ENCODE measurements at regions not wholly inside any gene's neighbourhood (a gene's known extent, or its start where the extent isn't known, plus 50 kb on each side); places are given as distances from the start of the nearest gene placed in this dataset.

DNA sequence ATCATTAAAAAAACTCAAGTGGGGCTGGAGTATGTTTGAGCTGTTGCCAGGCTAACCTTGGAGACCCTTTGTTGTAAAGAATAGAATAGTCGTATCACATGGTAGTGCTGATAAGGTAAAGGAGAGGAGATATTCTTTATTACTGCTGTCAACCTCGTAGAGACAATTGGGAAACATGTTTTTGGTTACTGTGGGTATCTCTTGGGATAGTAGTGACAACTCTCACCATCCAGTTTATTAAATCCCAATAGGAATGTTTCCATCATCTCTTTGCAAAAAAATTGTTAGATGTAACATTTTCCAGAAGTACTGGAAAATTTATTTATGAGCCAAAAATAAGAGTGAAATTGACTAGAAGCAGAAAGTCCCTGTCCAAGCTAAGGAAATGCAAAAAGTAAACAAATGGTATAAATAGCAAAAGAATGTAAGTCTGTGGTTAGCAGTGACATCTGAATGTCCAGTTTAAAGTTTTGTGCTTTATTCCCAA, 829.3 kb upstream of the CITED2 start:
- peak; percentile 45 for DNase-seq
- WGBS, 2 experiments (ENCODE audit: low coverage in 1 of 2, low lambda C conversion rate in 2 of 2, missing lambda C conversion rate in 2 of 2), result 23 to 24% methylated on average over 2 of the region's 2 CpGs
- Histone ChIP-seq H4K20me1 (ENCODE audit: insufficient read depth) (no peaks in the 10 kb centered on the region), H3K27ac (peak overlapping the region; percentile 35), H3K36me3 (ENCODE audit: low read depth) (no peaks in the 10 kb centered on the region), H3K9me2 (ENCODE audit: insufficient read depth) (no peaks in the 10 kb centered on the region), H3K4me3 (peak overlapping the region; percentile 24; the same call in 1 of the 2 replicates), H2AFZ (peak overlapping the region; percentile 27), H3K27me3 (replicated peaks; ENCODE audit: insufficient read depth) (no peaks in the 10 kb centered on the region), H3K4me1 (ENCODE audit: insufficient read depth) (peaks cover 32% of the 10 kb centered on the region), H3K79me2 (ENCODE audit: insufficient read depth) (no peaks in the 10 kb centered on the region), H3K9ac (peak overlapping the region; percentile 7; the same call in 1 of the 2 replicates), H3K9me3 (ENCODE audit: low read depth) (no peaks in the 10 kb centered on the region), H3F3A (ENCODE audit: insufficient read depth) (peaks cover 24% of the 10 kb centered on the region), H3K4me2 (ENCODE audit: unreplicated experiment) (peak overlapping the region; percentile 59)
- in situ Hi-C loops (cut with MboI), result no loop called here
- TF ChIP-seq EZH2 (IDR thresholded peaks at IDR 0.05; ENCODE audit: insufficient read depth, poor library complexity, severe bottlenecking) (no peak), EZH2phosphoT487 (IDR thresholded peaks at IDR 0.05; ENCODE audit: insufficient read depth, low read depth) (no peak)

DNA sequence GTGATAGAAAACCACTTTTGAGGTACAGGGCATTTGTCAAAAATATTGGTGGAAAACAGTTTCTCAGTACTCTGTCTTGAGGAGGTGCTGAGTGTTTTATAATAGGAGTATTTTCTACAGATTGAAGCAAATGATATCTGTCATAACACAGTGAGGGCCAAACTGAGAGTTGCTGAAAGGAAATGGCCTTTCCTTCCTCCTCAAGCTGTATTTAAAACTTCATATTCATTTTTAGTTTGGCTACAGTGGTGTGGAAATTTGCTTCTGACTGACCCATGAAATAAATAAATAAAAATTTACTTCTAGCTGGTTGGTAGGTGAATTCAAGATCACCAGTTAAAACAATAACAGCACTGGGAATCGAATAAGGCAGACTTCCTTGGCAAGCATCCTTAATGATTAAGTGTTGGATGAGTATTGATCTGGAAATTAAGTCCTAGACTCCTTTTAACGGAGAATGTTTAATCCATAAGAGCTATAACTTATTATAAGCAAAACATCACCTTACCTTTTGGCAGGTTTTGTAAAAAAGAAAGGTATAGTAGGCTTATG, 828.6 kb upstream of the CITED2 start:
- H3K27ac ChIP-seq, result peak overlapping the region; percentile 35
- in situ Hi-C loops (cut with MboI), result no loop called here
- peaks cover 24% of the 10 kb centered on the region for H3F3A ChIP-seq (ENCODE audit: insufficient read depth)

GRCh38 chr6:140201787-140202458, 827.5 kb upstream of the CITED2 start:
- Histone ChIP-seq H3F3A (ENCODE audit: insufficient read depth) (peaks cover 24% of the 10 kb centered on the region), H3K36me3 (ENCODE audit: low read depth) (no peaks in the 10 kb centered on the region), H3K9me3 (ENCODE audit: low read depth) (no peaks in the 10 kb centered on the region), H3K4me2 (ENCODE audit: unreplicated experiment) (no peak overlapping the region), H3K27ac (no peak overlapping the region), H4K20me1 (ENCODE audit: insufficient read depth) (no peaks in the 10 kb centered on the region), H3K4me3 (no peak overlapping the region), H3K4me1 (ENCODE audit: insufficient read depth) (peaks cover 32% of the 10 kb centered on the region), H3K79me2 (ENCODE audit: insufficient read depth) (no peaks in the 10 kb centered on the region), H3K27me3 (replicated peaks; ENCODE audit: insufficient read depth) (no peaks in the 10 kb centered on the region), H3K9me2 (ENCODE audit: insufficient read depth) (no peaks in the 10 kb centered on the region), H3K9ac (no peak overlapping the region), H2AFZ (peak overlapping the region; percentile 40; the same call in 1 of the 2 replicates)
- DNase-seq, result peak; percentile 10
- 32% methylated on average over 1 of the region's 1 CpG for WGBS, 2 experiments (ENCODE audit: low coverage in 1 of 2, low lambda C conversion rate in 2 of 2, missing lambda C conversion rate in 2 of 2)
- no peak for TF ChIP-seq EZH2phosphoT487 (IDR thresholded peaks at IDR 0.05; ENCODE audit: insufficient read depth, low read depth)
- no peak for TF ChIP-seq EZH2 (IDR thresholded peaks at IDR 0.05; ENCODE audit: insufficient read depth, poor library complexity, severe bottlenecking)
- in situ Hi-C loops (cut with MboI), result no loop called here

More for the DNA sequence above, 828.6 kb upstream of the CITED2 start:
- 77% methylated on average over 2 of the region's 2 CpGs for WGBS, 2 experiments (ENCODE audit: low coverage in 1 of 2, low lambda C conversion rate in 2 of 2, missing lambda C conversion rate in 2 of 2)
- H3K36me3 ChIP-seq (ENCODE audit: low read depth), result no peaks in the 10 kb centered on the region
- no peak overlapping the region for H3K9ac ChIP-seq
- no peak for TF ChIP-seq EZH2 (IDR thresholded peaks at IDR 0.05; ENCODE audit: insufficient read depth, poor library complexity, severe bottlenecking)
- no peak for TF ChIP-seq EZH2phosphoT487 (IDR thresholded peaks at IDR 0.05; ENCODE audit: insufficient read depth, low read depth)
- H3K4me2 ChIP-seq (ENCODE audit: unreplicated experiment), result peak overlapping the region; percentile 59
- no peaks in the 10 kb centered on the region for H3K9me3 ChIP-seq (ENCODE audit: low read depth)
- no peaks in the 10 kb centered on the region for H3K79me2 ChIP-seq (ENCODE audit: insufficient read depth)
- H3K4me1 ChIP-seq (ENCODE audit: insufficient read depth), result peaks cover 32% of the 10 kb centered on the region
- no peak overlapping the region for H3K4me3 ChIP-seq
- H3K27me3 ChIP-seq (replicated peaks; ENCODE audit: insufficient read depth), result no peaks in the 10 kb centered on the region
- H4K20me1 ChIP-seq (ENCODE audit: insufficient read depth), result no peaks in the 10 kb centered on the region
- DNase-seq, result no peak
- H3K9me2 ChIP-seq (ENCODE audit: insufficient read depth), result no peaks in the 10 kb centered on the region
- H2AFZ ChIP-seq, result peak overlapping the region; percentile 27

GRCh38 chr6:140193269-140193668, 818.8 kb upstream of the CITED2 start:
- H3K4me1 ChIP-seq (ENCODE audit: insufficient read depth), result no peaks in the 10 kb centered on the region
- H3K9me2 ChIP-seq (ENCODE audit: insufficient read depth), result no peaks in the 10 kb centered on the region
- no peak overlapping the region for H2AFZ ChIP-seq
- in situ Hi-C loops (cut with MboI), result no loop called here
- no peaks in the 10 kb centered on the region for H3K36me3 ChIP-seq (ENCODE audit: low read depth)
- H3K9ac ChIP-seq, result no peak overlapping the region
- H3K9me3 ChIP-seq (ENCODE audit: low read depth), result peaks cover 6% of the 10 kb centered on the region
- no peaks in the 10 kb centered on the region for H3K79me2 ChIP-seq (ENCODE audit: insufficient read depth)
- DNase-seq, result no peak
- no peak overlapping the region for H3K27ac ChIP-seq
- H3F3A ChIP-seq (ENCODE audit: insufficient read depth), result no peaks in the 10 kb centered on the region
- no peak overlapping the region for H3K4me2 ChIP-seq (ENCODE audit: unreplicated experiment)
- WGBS, 2 experiments (ENCODE audit: low coverage in 1 of 2, low lambda C conversion rate in 2 of 2, missing lambda C conversion rate in 2 of 2), result 85 to 88% methylated on average over 2 of the region's 2 CpGs
- H3K4me3 ChIP-seq, result no peak overlapping the region
- TF ChIP-seq EZH2phosphoT487 (IDR thresholded peaks at IDR 0.05; ENCODE audit: insufficient read depth, low read depth) (no peak), EZH2 (IDR thresholded peaks at IDR 0.05; ENCODE audit: insufficient read depth, poor library complexity, severe bottlenecking) (no peak)
- no peaks in the 10 kb centered on the region for H3K27me3 ChIP-seq (replicated peaks; ENCODE audit: insufficient read depth)
- no peaks in the 10 kb centered on the region for H4K20me1 ChIP-seq (ENCODE audit: insufficient read depth)

Measured in GM23248 (cell line).